GM13977 (cell line): ENCODE measurements at regions not wholly inside any gene's neighbourhood (a gene's known extent, or its start where the extent isn't known, plus 50 kb on each side); places are given as distances from the start of the nearest gene placed in this dataset.

Experiments used
- DNase-seq: peaks from one replicate; pipeline ENCODE4 v3.0.0; 2012; ENCODE audit warnings: low spot score
- in situ Hi-C: fragments of 300-500 bp; cut with MboI; formaldehyde crosslinking; loops from one replicate; pipeline ENCODE4 v1.12.0; 2022; ENCODE audit warnings: low sequenced_read_pairs, low pct_unique_long_range_greater_than_20kb, mixed read lengths, inconsistent platforms; ENCODE audit not compliant: unreplicated experiment
- TF ChIP-seq, protein P1 (sequence below): IDR thresholded peaks from 2 replicates; pipeline ENCODE4 v1.5.1; 2012; ENCODE audit warnings: mild to moderate bottlenecking, control low read depth; ENCODE audit not compliant: insufficient read depth; ENCODE audit errors: extremely low read depth, missing control alignments

DNA sequence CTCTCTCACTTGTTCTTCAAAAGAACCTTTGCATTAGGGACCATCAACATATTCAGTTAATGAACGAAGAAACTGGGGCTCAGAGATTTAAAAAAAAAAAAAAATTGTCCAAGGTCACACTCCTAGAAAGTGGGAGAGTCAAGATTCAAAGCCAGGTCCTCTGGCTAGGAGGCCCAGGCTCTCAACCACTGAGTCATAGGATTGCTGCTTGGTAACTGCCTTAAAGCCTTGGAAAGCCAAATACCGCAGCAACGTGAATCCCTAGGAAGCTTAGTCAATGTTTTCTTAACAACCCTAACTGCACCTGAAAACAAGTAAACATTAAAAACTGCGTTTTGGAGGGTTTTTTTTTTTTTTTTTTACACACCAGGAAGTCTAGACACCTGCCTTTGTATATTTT lies 156.8 kb downstream of the WNT5A start:
- no peak for DNase-seq
- in situ Hi-C loops: no loop called here
- TF ChIP-seq, protein P1, sequence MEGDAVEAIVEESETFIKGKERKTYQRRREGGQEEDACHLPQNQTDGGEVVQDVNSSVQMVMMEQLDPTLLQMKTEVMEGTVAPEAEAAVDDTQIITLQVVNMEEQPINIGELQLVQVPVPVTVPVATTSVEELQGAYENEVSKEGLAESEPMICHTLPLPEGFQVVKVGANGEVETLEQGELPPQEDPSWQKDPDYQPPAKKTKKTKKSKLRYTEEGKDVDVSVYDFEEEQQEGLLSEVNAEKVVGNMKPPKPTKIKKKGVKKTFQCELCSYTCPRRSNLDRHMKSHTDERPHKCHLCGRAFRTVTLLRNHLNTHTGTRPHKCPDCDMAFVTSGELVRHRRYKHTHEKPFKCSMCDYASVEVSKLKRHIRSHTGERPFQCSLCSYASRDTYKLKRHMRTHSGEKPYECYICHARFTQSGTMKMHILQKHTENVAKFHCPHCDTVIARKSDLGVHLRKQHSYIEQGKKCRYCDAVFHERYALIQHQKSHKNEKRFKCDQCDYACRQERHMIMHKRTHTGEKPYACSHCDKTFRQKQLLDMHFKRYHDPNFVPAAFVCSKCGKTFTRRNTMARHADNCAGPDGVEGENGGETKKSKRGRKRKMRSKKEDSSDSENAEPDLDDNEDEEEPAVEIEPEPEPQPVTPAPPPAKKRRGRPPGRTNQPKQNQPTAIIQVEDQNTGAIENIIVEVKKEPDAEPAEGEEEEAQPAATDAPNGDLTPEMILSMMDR: no peak

DNA sequence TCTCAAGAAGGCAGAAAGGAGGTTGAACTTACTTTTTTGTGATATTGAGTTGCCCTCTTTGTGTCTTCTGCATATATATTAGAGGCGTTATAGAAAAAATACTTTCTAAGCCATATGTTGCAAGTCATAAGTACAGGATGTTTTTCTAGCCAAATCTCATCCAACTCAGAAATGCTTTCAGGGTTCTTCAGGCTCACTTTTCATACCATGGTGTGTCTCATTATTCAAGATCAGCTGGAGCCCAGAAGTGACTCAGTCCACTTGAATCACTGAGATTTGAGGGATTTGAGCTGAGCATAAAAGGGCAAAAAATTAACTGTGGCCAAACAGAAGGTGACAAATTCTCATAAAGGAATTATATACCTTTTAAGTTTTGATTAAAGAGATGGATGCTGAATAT lies 157.3 kb downstream of the WNT5A start:
- in situ Hi-C loops: no loop called here
- TF ChIP-seq, protein P1: no peak
- no peak for DNase-seq

DNA sequence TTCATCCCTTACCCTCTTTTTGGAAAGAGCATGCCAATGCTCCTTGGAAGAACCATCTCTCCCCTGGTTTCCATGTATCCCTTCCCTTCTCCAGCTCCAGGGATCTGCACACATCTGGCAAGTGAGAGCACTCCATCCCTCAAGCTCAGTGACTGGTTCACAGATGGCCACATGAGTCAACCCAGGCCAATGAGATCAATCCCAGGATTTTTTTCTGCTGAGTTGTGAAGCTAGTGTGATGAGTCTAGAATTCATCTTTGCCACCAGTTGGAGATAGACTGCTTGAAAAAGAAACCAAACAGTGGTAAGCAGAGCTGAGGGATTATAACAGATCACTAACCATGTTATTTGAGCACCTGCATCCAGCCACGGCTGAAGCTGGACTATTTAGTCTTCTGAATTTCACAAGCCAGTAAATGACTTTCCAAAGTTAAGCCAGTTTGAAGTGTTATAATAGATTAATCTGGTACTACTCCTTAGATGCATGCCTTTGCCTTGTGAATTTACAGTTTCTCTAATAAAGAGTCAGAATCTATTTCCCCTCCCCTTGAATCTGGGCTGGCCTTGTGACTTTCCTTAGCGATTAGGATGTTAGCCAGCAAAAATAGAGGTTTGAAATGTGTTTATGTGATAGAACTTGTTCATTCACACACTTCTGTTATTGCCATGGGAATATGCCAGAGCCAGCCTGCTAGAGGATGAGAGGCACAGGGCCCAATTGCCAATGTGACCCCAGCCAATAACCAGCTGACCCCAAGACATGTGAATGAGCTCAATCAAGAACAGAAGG lies 159.8 kb downstream of the WNT5A start:
- TF ChIP-seq, protein P1: no peak
- no peak for DNase-seq
- in situ Hi-C loops: no loop called here

DNA sequence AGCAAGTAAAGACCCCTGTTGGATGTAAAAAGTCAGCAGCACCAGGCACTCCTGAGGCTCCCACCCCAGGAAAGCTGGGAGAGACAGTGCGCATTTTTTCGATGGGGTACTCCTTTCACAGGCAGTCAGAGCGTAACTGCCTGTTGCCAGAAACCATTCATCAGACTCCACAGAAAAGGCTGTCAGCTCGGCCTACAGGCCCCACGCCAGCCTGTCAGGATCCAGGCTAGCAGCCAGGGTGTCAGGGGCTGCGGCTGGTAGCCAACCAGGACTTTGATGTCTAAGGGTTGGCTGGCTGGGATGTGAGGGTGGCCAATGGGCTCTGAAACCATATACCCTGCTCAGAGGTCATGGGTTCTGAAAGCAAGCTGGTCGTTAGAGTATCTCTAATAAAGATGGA lies 164.5 kb downstream of the WNT5A start:
- TF ChIP-seq, protein P1: no peak
- DNase-seq: no peak
- in situ Hi-C loops: no loop called here

DNA sequence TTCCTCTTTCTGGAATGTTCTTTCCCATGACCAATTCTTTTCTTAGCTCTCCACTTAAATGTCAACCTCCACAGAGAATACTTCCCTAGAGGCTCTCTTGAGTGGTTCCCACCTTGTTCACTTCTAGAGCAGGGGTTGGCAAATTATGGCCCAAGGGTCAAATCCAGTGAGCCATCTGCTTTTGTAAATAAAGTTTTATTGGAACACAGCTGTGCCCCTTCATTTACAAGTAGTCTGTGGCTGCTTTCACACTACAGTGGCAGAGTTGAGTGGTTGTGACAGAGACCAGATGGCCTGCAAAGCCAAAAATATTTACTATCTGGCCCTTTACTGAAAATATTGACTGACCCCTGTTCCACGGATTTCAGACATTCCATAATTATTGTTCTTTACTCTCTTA lies 166.2 kb downstream of the WNT5A start:
- TF ChIP-seq, protein P1: no peak
- DNase-seq: no peak
- in situ Hi-C loops: no loop called here

DNA sequence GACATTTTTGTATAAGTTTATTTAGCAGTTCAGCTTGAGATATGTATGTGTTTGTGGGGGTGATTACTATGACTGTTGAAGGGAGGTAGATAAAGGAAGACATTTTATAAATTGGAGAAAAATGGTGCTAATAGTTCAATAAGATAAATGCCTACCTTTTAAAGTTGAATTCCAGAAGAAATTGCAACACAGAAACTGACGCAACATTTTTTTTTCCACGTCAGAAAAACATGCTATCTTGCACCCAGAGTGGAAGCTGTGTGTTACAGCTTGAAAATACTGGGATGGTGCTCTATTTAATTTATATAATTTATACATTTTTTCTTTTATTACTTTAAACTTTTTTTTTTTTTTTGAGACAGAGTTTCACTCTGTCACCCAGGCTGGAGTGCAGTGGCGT lies 171.7 kb downstream of the WNT5A start:
- TF ChIP-seq, protein P1: no peak
- in situ Hi-C loops: no loop called here
- DNase-seq: no peak
